Caco-2 (cell line): ENCODE measurements at regions not wholly inside any gene's neighbourhood (a gene's known extent, or its start where the extent isn't known, plus 50 kb on each side); places are given as distances from the start of the nearest gene placed in this dataset.

Source experiments
- BruUV-seq: library from RNA; stranded (reverse); fragments of 400-500 nt; replicated peaks from 2 replicates; lab custom pipeline; 2021; lab: Mats Ljungman, UMichigan
- CTCF ChIA-PET: fragments of 300-600 bp; sonication (Branson Sonifier 250); formaldehyde crosslinking; loops from one replicate; lab custom pipeline; 2022; ENCODE audit warnings: antibody characterized with exemption; lab: Charles Lee
- POLR2A ChIA-PET: fragments of 300-600 bp; sonication (Branson Sonifier 250); formaldehyde crosslinking; loops from one replicate; lab custom pipeline; 2022; ENCODE audit warnings: antibody characterized with exemption; lab: Charles Lee
- DNase-seq, 2 experiments: peaks; one replicate each; pipeline versions ENCODE4 v3.0.0 to v3.0.0-alpha.2; 2020 to 2022
- H3K27me3 ChIP-seq: replicated peaks from 2 replicates; pipeline ENCODE4 v1.6.0; 2011; ENCODE audit warnings: low read length; ENCODE audit not compliant: control insufficient read depth, insufficient read depth
- H3K36me3 ChIP-seq: 2 replicates; pipeline ENCODE4 v1.5.1; 2011; ENCODE audit warnings: low read length; ENCODE audit not compliant: control insufficient read depth, insufficient read depth
- H3K4me1 ChIP-seq: fragments of 250-450 bp; sonication (Bioruptor Pico); 2 replicates; pipeline ENCODE4 v1.5.1; 2020; ENCODE audit warnings: mild to moderate bottlenecking
- H3K4me3 ChIP-seq: 2 replicates; pipeline ENCODE4 v1.5.1; 2011; ENCODE audit warnings: low read depth, mild to moderate bottlenecking, control low read depth, low read length
- H3K9me3 ChIP-seq: fragments of 250-450 bp; sonication (Bioruptor Pico); 2 replicates; pipeline ENCODE4 v1.5.1; 2020; ENCODE audit warnings: mild to moderate bottlenecking, moderate library complexity
- H3K27ac Mint-ChIP-seq: one replicate; pipeline ENCODE4 v1.8.0; 2022; ENCODE audit warnings: mixed read lengths; ENCODE audit not compliant: unreplicated experiment
- H3K27me3 Mint-ChIP-seq: one replicate; pipeline ENCODE4 v1.8.0; 2022; ENCODE audit warnings: mixed read lengths; ENCODE audit not compliant: insufficient read depth, unreplicated experiment
- H3K36me3 Mint-ChIP-seq: one replicate; pipeline ENCODE4 v1.8.0; 2022; ENCODE audit warnings: mild to moderate bottlenecking, mixed read lengths; ENCODE audit not compliant: insufficient read depth, unreplicated experiment
- H3K4me1 Mint-ChIP-seq: one replicate; pipeline ENCODE4 v1.8.0; 2022; ENCODE audit warnings: low read depth, mixed read lengths; ENCODE audit not compliant: unreplicated experiment
- H3K4me3 Mint-ChIP-seq: one replicate; pipeline ENCODE4 v1.8.0; 2022; ENCODE audit warnings: mild to moderate bottlenecking, moderate library complexity, mixed read lengths; ENCODE audit not compliant: unreplicated experiment
- H3K9me3 Mint-ChIP-seq: one replicate; pipeline ENCODE4 v1.8.0; 2022; ENCODE audit warnings: mixed read lengths; ENCODE audit not compliant: unreplicated experiment
- intact Hi-C: fragments of 100-400 bp; cut with micrococcal nuclease; formaldehyde crosslinking; loops from one replicate; pipeline ENCODE4 v1.10.0; 2022; ENCODE audit not compliant: unreplicated experiment
- TF ChIP-seq, protein P1 (sequence below), 2 experiments: fragments of 200-600 bp in 1 of 2; IDR thresholded peaks; 1 replicate in 1 of 2; 2 replicates in 1 of 2; pipeline versions ENCODE4 v1.5.1 to v1.8.0; 2011 to 2022; ENCODE audit warnings: antibody characterized with exemption in 1 of 2, control low read depth in 1 of 2, inconsistent platforms in 1 of 2, low read depth in 1 of 2, low read length in 1 of 2, mild to moderate bottlenecking in 1 of 2, moderate library complexity in 1 of 2; ENCODE audit not compliant: insufficient read depth in 1 of 2, severe bottlenecking in 1 of 2, unreplicated experiment in 1 of 2

DNA sequence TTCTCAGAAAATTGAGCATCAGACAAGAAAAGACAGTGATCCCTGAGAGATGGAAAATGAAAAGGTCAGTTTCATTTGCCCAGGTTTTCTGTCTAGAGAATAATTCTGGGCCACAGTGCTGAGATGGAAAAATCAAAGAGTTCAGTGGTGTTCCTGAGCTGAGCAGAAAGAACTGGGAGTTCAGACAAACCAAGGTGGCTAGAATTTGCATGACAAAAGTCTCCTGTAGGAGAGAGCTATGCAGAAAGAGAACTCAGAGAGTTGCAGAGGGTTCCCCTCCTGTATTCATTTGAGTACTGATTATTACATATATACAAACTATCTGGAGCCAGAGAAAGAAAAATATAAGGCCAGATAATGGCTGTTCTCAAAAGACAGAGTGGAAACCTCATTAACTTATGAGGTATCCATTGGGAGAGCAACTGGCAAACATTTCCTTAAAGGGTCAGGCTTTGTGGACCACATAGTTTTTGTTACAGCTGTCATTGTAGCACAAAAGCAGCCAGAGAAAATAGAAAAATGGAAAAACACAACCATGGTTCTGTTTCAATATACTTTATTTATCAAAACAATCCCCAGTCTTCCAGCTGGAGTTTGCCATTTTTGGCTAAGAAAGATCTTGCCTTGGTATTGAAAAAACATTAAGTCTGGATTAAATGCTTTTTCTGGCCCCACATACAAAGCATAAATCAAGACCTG lies 1004.1 kb downstream of the TBL1XR1 start:
- TF ChIP-seq, protein P1, sequence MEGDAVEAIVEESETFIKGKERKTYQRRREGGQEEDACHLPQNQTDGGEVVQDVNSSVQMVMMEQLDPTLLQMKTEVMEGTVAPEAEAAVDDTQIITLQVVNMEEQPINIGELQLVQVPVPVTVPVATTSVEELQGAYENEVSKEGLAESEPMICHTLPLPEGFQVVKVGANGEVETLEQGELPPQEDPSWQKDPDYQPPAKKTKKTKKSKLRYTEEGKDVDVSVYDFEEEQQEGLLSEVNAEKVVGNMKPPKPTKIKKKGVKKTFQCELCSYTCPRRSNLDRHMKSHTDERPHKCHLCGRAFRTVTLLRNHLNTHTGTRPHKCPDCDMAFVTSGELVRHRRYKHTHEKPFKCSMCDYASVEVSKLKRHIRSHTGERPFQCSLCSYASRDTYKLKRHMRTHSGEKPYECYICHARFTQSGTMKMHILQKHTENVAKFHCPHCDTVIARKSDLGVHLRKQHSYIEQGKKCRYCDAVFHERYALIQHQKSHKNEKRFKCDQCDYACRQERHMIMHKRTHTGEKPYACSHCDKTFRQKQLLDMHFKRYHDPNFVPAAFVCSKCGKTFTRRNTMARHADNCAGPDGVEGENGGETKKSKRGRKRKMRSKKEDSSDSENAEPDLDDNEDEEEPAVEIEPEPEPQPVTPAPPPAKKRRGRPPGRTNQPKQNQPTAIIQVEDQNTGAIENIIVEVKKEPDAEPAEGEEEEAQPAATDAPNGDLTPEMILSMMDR (IDR thresholded peaks at IDR 0.05; ENCODE audit: insufficient read depth in 1 of 2, low read depth in 1 of 2, low read length in 1 of 2, severe bottlenecking in 1 of 2, unreplicated experiment in 1 of 2) = no peak
- Histone ChIP-seq H3K4me1 (no peaks in the 10 kb centered on the region), H3K36me3 (no peaks in the 10 kb centered on the region), H3K27me3 (no peaks in the 10 kb centered on the region), H3K4me3 (no peak overlapping the region), H3K9me3 (no peaks in the 10 kb centered on the region)
- Mint-ChIP-seq H3K36me3 (no peaks in the 10 kb centered on the region), H3K4me1 (no peaks in the 10 kb centered on the region), H3K4me3 (no peak overlapping the region), H3K27ac (no peak overlapping the region), H3K9me3 (no peaks in the 10 kb centered on the region), H3K27me3 (no peaks in the 10 kb centered on the region)
- CTCF ChIA-PET = no interaction called here
- BruUV-seq = no TSS peak
- intact Hi-C loops = no loop called here
- POLR2A ChIA-PET = no interaction called here
- no peak for DNase-seq

DNA sequence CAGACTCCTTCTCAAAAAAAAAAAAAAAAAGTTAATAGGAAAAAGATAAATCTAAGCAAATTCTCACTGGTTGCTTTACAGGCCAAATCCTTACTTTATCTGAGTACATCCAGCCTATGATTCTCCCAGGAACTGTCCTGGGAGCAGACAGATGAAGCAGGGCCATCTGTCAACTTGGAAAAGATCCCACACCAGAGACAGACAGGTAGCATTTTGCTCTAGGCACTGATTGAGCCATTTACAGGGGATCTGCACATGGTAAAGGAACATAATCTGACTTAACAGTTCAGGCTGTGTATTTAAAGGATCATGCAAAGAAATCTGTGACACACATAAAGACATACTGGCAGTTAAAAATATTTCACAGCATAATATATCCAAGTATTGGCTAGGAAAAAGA lies 1006.5 kb downstream of the TBL1XR1 start:
- H3K27me3 ChIP-seq = no peaks in the 10 kb centered on the region
- Mint-ChIP-seq H3K27me3 (no peaks in the 10 kb centered on the region), H3K27ac (no peak overlapping the region), H3K4me1 (no peaks in the 10 kb centered on the region), H3K9me3 (peaks cover 9% of the 10 kb centered on the region), H3K36me3 (no peaks in the 10 kb centered on the region), H3K4me3 (no peak overlapping the region)
- no peaks in the 10 kb centered on the region for H3K9me3 ChIP-seq
- intact Hi-C loops = no loop called here
- no peaks in the 10 kb centered on the region for H3K36me3 ChIP-seq
- CTCF ChIA-PET = no interaction called here
- no peaks in the 10 kb centered on the region for H3K4me1 ChIP-seq
- TF ChIP-seq, protein P1 (IDR thresholded peaks at IDR 0.05; ENCODE audit: insufficient read depth in 1 of 2, low read depth in 1 of 2, low read length in 1 of 2, severe bottlenecking in 1 of 2, unreplicated experiment in 1 of 2) = no peak
- no TSS peak for BruUV-seq
- no peak overlapping the region for H3K4me3 ChIP-seq
- POLR2A ChIA-PET = no interaction called here
- no peak for DNase-seq

DNA sequence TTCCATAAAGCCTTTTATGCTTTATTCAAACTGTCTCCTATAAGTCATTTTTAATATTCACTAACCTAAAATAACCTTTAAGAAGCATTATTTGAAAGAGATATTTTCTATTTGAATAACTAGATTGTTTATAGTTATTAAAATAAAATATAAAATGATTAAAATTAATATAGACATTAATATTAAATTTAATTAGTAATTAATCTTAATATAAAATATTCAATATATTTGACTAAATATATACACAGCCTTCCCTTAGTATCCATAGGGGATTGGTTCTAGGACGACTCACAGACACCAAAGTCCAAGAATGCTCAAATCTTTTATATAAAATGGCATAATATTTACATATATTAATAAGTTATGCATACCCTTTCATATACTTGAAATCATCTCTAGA lies 1014.1 kb downstream of the TBL1XR1 start:
- Histone ChIP-seq H3K36me3 (no peaks in the 10 kb centered on the region), H3K9me3 (no peaks in the 10 kb centered on the region), H3K4me1 (no peaks in the 10 kb centered on the region), H3K27me3 (no peaks in the 10 kb centered on the region), H3K4me3 (no peak overlapping the region)
- peaks cover 19% of the 10 kb centered on the region for H3K9me3 Mint-ChIP-seq
- ChIA-PET CTCF (no interaction called here), POLR2A (no interaction called here)
- H3K4me3 Mint-ChIP-seq = no peak overlapping the region
- intact Hi-C loops = no loop called here
- no TSS peak for BruUV-seq
- H3K4me1 Mint-ChIP-seq = no peaks in the 10 kb centered on the region
- H3K36me3 Mint-ChIP-seq = no peaks in the 10 kb centered on the region
- no peaks in the 10 kb centered on the region for H3K27me3 Mint-ChIP-seq
- TF ChIP-seq, protein P1 (IDR thresholded peaks at IDR 0.05; ENCODE audit: insufficient read depth in 1 of 2, low read depth in 1 of 2, low read length in 1 of 2, severe bottlenecking in 1 of 2, unreplicated experiment in 1 of 2) = no peak
- DNase-seq = no peak
- H3K27ac Mint-ChIP-seq = no peak overlapping the region
